Adrenal gland (tissue), 9 donors: ENCODE measurements at regions not wholly inside any gene's neighbourhood (a gene's known extent, or its start where the extent isn't known, plus 50 kb on each side); places are given as distances from the start of the nearest gene placed in this dataset.

Source experiments
- DNase-seq, 7 donors: peaks; one replicate each; pipeline ENCODE4 v3.0.0-alpha.2; 2019 to 2020
- H3K27ac ChIP-seq, 5 donors: fragments of 200-600 bp; sonication (generic) in 4 of 5; 1 replicate in 3 of 5; 2 replicates in 2 of 5; pipeline versions ENCODE4 v1.5.1 to v1.8.0; 2016 to 2020; ENCODE audit warnings: mild to moderate bottlenecking in 1 of 5
- H3K27me3 ChIP-seq: fragments of 200-600 bp; 2 replicates; pipeline ENCODE4 v1.8.0; 2021
- H3K36me3 ChIP-seq, 2 donors: fragments of 200-600 bp; replicated peaks in 1 of 2; 1 replicate in 1 of 2; 2 replicates in 1 of 2; pipeline versions ENCODE4 v1.5.1 to v1.8.0; 2018 to 2022
- H3K4me1 ChIP-seq, 2 donors: fragments of 200-600 bp; replicated peaks in 1 of 2; 1 replicate in 1 of 2; 2 replicates in 1 of 2; pipeline versions ENCODE4 v1.5.1 to v1.8.0; 2018 to 2021
- H3K4me3 ChIP-seq, 4 donors: fragments of 200-600 bp; sonication (generic) in 3 of 4; one replicate each; pipeline ENCODE4 v1.5.1; 2016 to 2018
- H3K9me3 ChIP-seq, 3 donors: fragments of 200-600 bp; sonication (generic) in 1 of 3; replicated peaks in 1 of 3; 1 replicate in 2 of 3; 2 replicates in 1 of 3; pipeline versions ENCODE4 v1.5.1 to v1.8.0; 2016 to 2021
- CTCF ChIP-seq, 6 experiments: fragments of 450-650 bp in 4 of 6; fragments of 200-600 bp in 2 of 6; sonication (generic) in 1 of 6; IDR thresholded peaks; 1 replicate in 5 of 6; 2 replicates in 1 of 6; pipeline versions ENCODE4 v1.5.1 to v1.8.0; 2016 to 2021; ENCODE audit warnings: antibody characterized with exemption in 6 of 6, mild to moderate bottlenecking in 2 of 6, moderate library complexity in 1 of 6
- POLR2A ChIP-seq, 2 donors: fragments of 450-650 bp; IDR thresholded peaks; one replicate each; pipeline ENCODE4 v1.6.1; 2017; ENCODE audit warnings: antibody characterized with exemption in 2 of 2, mild to moderate bottlenecking in 2 of 2, moderate library complexity in 1 of 2
- WGBS, 4 donors: extraction: QIAGEN DNeasy Blood & Tissue Kit in 2 of 4; methylation state at CpG; one replicate each; pipeline versions ENCODE4 v1.1.5 to v1.1.7; 2013 to 2017; 5-methylcytosine and 5-hydroxymethylcytosine counted together
- intact Hi-C, 2 donors: fragments of 100-400 bp; cut with DNase I; formaldehyde crosslinking; loops; one replicate each; pipeline versions ENCODE4 v1.14.1 to v1.15.0; 2022 to 2023
- donor health status: healthy with polysubstance abuse.
- donor health status: Bipolar disorder and iron deficiency.
- donor health status: DM: yes; HTN: yes; CAD: no.
- donor health status: DM: no; HTN: no; CAD: no.
- donor health status: DM: no; HTN: no; CAD: no.

GRCh38 chr7:85522070-85522469 is 335.2 kb upstream of the SEMA3D start:
- TF ChIP-seq CTCF (IDR thresholded peaks at IDR 0.05) (no peak), POLR2A (IDR thresholded peaks at IDR 0.05) (no peak)
- 79 to 84% (median 82%) methylated on average over 4 of the region's 4 CpGs for WGBS, 4 donors
- H3K36me3 ChIP-seq = no peaks in the 10 kb centered on the region
- H3K27ac ChIP-seq = no peak overlapping the region
- DNase-seq = no peak
- no peaks in the 10 kb centered on the region for H3K9me3 ChIP-seq
- H3K4me3 ChIP-seq = no peak overlapping the region
- no peaks in the 10 kb centered on the region for H3K27me3 ChIP-seq
- intact Hi-C loops = no loop called here
- no peaks in the 10 kb centered on the region for H3K4me1 ChIP-seq

DNA sequence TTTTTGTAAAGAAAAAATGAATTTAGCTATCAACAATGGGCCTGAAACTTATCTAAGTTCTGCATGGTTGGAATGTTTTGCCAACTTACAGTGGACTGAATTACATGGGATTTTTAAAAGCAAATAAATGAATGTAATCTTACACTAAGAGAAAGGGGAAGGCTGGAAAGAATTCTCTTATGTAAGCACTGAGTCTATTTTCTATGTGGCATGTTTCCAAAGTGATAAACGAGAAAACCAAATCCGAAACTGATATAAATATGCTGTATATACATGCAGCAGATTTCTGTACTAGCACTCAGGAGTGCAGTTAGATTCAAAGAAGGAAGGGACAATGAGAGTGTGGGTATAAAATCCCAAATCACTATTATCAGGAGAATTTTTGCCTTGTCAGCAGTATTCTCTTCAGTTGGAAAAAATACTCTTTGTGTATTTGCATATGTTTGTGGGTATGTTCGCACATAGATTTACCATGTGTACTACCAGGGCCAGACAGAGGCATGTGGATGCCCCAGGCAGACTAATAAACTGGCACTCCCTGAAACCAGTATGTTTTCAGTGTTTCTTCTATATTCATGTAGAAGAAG is 334.3 kb upstream of the SEMA3D start:
- WGBS, 4 donors = 44 to 69% (median 57%) methylated on average over 3 of the region's 3 CpGs
- Histone ChIP-seq H3K27ac (no peak overlapping the region), H3K27me3 (no peaks in the 10 kb centered on the region), H3K9me3 (no peaks in the 10 kb centered on the region), H3K4me3 (no peak overlapping the region), H3K4me1 (no peaks in the 10 kb centered on the region), H3K36me3 (no peaks in the 10 kb centered on the region)
- no peak for DNase-seq
- no peak for TF ChIP-seq CTCF (IDR thresholded peaks at IDR 0.05)
- no peak for TF ChIP-seq POLR2A (IDR thresholded peaks at IDR 0.05)
- intact Hi-C loops = no loop called here

GRCh38 chr7:85520175-85520574 is 333.3 kb upstream of the SEMA3D start:
- TF ChIP-seq POLR2A (IDR thresholded peaks at IDR 0.05) (no peak), CTCF (IDR thresholded peaks at IDR 0.05) (no peak)
- Histone ChIP-seq H3K36me3 (no peaks in the 10 kb centered on the region), H3K27ac (no peak overlapping the region), H3K9me3 (no peaks in the 10 kb centered on the region), H3K4me1 (no peaks in the 10 kb centered on the region), H3K27me3 (no peaks in the 10 kb centered on the region), H3K4me3 (no peak overlapping the region)
- intact Hi-C loops = no loop called here
- no peak for DNase-seq

GRCh38 chr7:85516675-85517074 is 329.8 kb upstream of the SEMA3D start:
- 60 to 71% (median 65%) methylated on average over 2 of the region's 2 CpGs for WGBS, 4 donors
- intact Hi-C loops = no loop called here
- H3K4me1 ChIP-seq = no peaks in the 10 kb centered on the region
- DNase-seq = no peak
- H3K4me3 ChIP-seq = no peak overlapping the region
- no peaks in the 10 kb centered on the region for H3K27me3 ChIP-seq
- H3K9me3 ChIP-seq = no peaks in the 10 kb centered on the region
- no peak overlapping the region for H3K27ac ChIP-seq
- H3K36me3 ChIP-seq = no peaks in the 10 kb centered on the region
- TF ChIP-seq POLR2A (IDR thresholded peaks at IDR 0.05) (no peak), CTCF (IDR thresholded peaks at IDR 0.05) (no peak)
